GM12878 (cell line): ENCODE measurements at regions not wholly inside any gene's neighbourhood (a gene's known extent, or its start where the extent isn't known, plus 50 kb on each side); places are given as distances from the start of the nearest gene placed in this dataset.

ENCODE experiments used
- ATAC-seq: fragments of 200-7000 bp; cut with Tn5 transposase; 3 replicates; pipeline ENCODE4 v1.9.1; 2020; ENCODE audit warnings: mild to moderate bottlenecking, moderate library complexity
- BruUV-seq: library from RNA; stranded (reverse); fragments of 400-500 nt; replicated peaks from 2 replicates; lab custom pipeline; 2021; lab: Mats Ljungman, UMichigan
- CTCF ChIA-PET: fragments of 300-600 bp; sonication (Branson Sonifier 250); formaldehyde crosslinking; extraction: SDS; loops from one replicate; lab custom pipeline; 2021; ENCODE audit warnings: inconsistent platforms; lab: Yijun Ruan, JAX
- POLR2A ChIA-PET: fragments of 350-600 bp; formaldehyde crosslinking; extraction: SDS; loops from one replicate; lab custom pipeline; 2021; ENCODE audit warnings: inconsistent platforms; lab: Charles Lee
- RAD21 ChIA-PET: fragments of 300-600 bp; sonication (Branson Sonifier 250); formaldehyde crosslinking; loops from one replicate; lab custom pipeline; 2023; ENCODE audit warnings: antibody characterized with exemption; ENCODE audit not compliant: unreplicated experiment; lab: Charles Lee
- SMC1A ChIA-PET: fragments of 300-600 bp; sonication (Branson Sonifier 250); formaldehyde crosslinking; loops from one replicate; lab custom pipeline; 2023; ENCODE audit not compliant: unreplicated experiment, uncharacterized antibody; lab: Charles Lee
- DNase-seq: peaks from one replicate; pipeline ENCODE4 v3.0.0-alpha.2; 2011; ENCODE audit warnings: low read depth, low spot score
- FAIRE-seq: peaks from 3 replicates; lab custom pipeline; 2011; peaks lifted over from hg19 to GRCh38; lab: Jason Lieb, UNC
- H2AFZ ChIP-seq: 2 replicates; pipeline ENCODE4 v1.6.0; 2011; ENCODE audit warnings: low read depth, low read length, control low read depth; ENCODE audit not compliant: control insufficient read depth
- H3K27ac ChIP-seq: 2 replicates; pipeline ENCODE4 v1.5.1; 2011; ENCODE audit warnings: control low read depth; ENCODE audit not compliant: control insufficient read depth, insufficient read depth
- H3K27me3 ChIP-seq, 2 experiments: replicated peaks in 1 of 2; 2 replicates each; pipeline versions ENCODE4 v1.6.0 to v1.6.1; 2011; ENCODE audit warnings: low read length in 1 of 2; ENCODE audit not compliant: control insufficient read depth in 2 of 2, insufficient read depth in 2 of 2
- H3K36me3 ChIP-seq, 2 experiments: 2 replicates each; pipeline ENCODE4 v1.5.1; 2011; ENCODE audit warnings: low read length in 1 of 2; ENCODE audit not compliant: control insufficient read depth in 2 of 2, insufficient read depth in 2 of 2
- H3K4me1 ChIP-seq: 2 replicates; pipeline ENCODE4 v1.6.1; 2011; ENCODE audit warnings: mild to moderate bottlenecking, low read length, moderate library complexity, mixed read lengths; ENCODE audit not compliant: control insufficient read depth, insufficient read depth
- H3K4me2 ChIP-seq: 2 replicates; pipeline ENCODE4 v1.6.0; 2011; ENCODE audit warnings: control low read depth; ENCODE audit not compliant: control insufficient read depth, insufficient read depth
- H3K4me3 ChIP-seq: fragments of 200-600 bp; sonication (generic); 2 replicates; pipeline ENCODE4 v1.5.1; 2016
- H3K79me2 ChIP-seq: 2 replicates; pipeline ENCODE4 v1.6.0; 2011; ENCODE audit warnings: low read length; ENCODE audit not compliant: control insufficient read depth, insufficient read depth
- H3K9ac ChIP-seq: 2 replicates; pipeline ENCODE4 v1.8.0; 2011; ENCODE audit warnings: low read length, control low read depth, mixed read lengths; ENCODE audit not compliant: control insufficient read depth, insufficient read depth
- H3K9me3 ChIP-seq: replicated peaks from 3 replicates; pipeline ENCODE4 v1.5.1; 2011; ENCODE audit warnings: mild to moderate bottlenecking, low read length; ENCODE audit not compliant: control insufficient read depth, insufficient read depth
- H4K20me1 ChIP-seq: 2 replicates; pipeline ENCODE4 v1.6.0; 2011; ENCODE audit not compliant: control insufficient read depth, insufficient read depth
- PAX8 ChIP-seq: fragments of 450-650 bp; IDR thresholded peaks from 2 replicates; pipeline ENCODE4 v1.6.1; 2017; ENCODE audit warnings: mild to moderate bottlenecking, moderate library complexity
- RAD21 ChIP-seq: IDR thresholded peaks from 2 replicates; pipeline ENCODE4 v1.6.1; 2011; ENCODE audit warnings: mild to moderate bottlenecking, low read depth, low read length, moderate library complexity; ENCODE audit not compliant: insufficient read depth
- SREBF1 ChIP-seq: IDR thresholded peaks from 2 replicates; pipeline ENCODE4 v1.6.1; 2012; ENCODE audit warnings: mild to moderate bottlenecking, low read length
- ZNF24 ChIP-seq: fragments of 450-650 bp; IDR thresholded peaks from 2 replicates; pipeline ENCODE4 v1.6.1; 2017; ENCODE audit warnings: antibody characterized with exemption, mild to moderate bottlenecking
- WGBS: methylation state at CpG from one replicate; pipeline ENCODE4 v1.1.6; 2016; ENCODE audit warnings: low lambda C conversion rate; ENCODE audit not compliant: insufficient replicate concordance, insufficient coverage; ENCODE audit errors: missing lambda C conversion rate; 5-methylcytosine and 5-hydroxymethylcytosine counted together
- in situ Hi-C: fragments of 300-500 bp; cut with MboI; formaldehyde crosslinking; loops from 9 replicates; pipeline ENCODE4 v1.14.3; 2018; ENCODE audit warnings: mixed read lengths
- intact Hi-C: fragments of 100-400 bp; cut with micrococcal nuclease; formaldehyde crosslinking; loops from one replicate; pipeline ENCODE4 v1.14.2; 2022; ENCODE audit not compliant: unreplicated experiment
- TF ChIP-seq, protein P1 (sequence below): fragments of 450-650 bp; IDR thresholded peaks from 2 replicates; pipeline ENCODE4 v1.6.1; 2017; ENCODE audit warnings: mild to moderate bottlenecking
- TF ChIP-seq, protein P2 (sequence below): fragments of 450-650 bp; IDR thresholded peaks from 2 replicates; pipeline ENCODE4 v1.6.1; 2018; ENCODE audit warnings: borderline replicate concordance, mild to moderate bottlenecking; ENCODE audit not compliant: partially characterized antibody
- TF ChIP-seq, protein P3 (sequence below), 3 experiments: IDR thresholded peaks in 2 of 3; conservative IDR thresholded peaks in 1 of 3; 2 replicates each; pipeline ENCODE4 v1.5.1; 2011; ENCODE audit warnings: low read depth in 3 of 3, low read length in 3 of 3, mild to moderate bottlenecking in 3 of 3, control low read depth in 2 of 3, moderate library complexity in 2 of 3, inconsistent platforms in 1 of 3, mixed read lengths in 1 of 3; ENCODE audit not compliant: control insufficient read depth in 2 of 3, insufficient read depth in 1 of 3; ENCODE audit errors: extremely low read depth in 1 of 3

DNA sequence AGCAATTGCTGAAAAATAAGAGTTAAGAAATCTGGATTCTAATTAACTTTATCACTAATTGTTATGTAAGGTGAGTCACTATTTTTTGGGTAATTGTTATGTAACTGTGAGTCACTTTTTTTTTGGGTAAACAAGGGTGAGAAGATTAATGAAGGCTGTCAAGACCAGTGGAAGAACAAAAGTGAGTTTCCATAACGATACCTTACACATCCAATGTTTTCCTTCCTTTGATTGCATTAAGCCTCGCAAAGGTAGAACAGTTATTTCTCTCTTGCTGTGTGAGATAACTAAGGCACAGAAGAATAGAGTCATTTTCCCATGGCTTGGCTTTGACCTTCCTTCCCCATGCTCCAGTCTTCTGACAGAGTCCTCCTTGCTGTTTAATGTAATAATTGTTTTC is 374.7 kb downstream of the DDX10 start:
- H3K4me3 ChIP-seq, result no peak overlapping the region
- no peak for TF ChIP-seq SREBF1
- no peak for TF ChIP-seq ZNF24
- TF ChIP-seq, protein P1, sequence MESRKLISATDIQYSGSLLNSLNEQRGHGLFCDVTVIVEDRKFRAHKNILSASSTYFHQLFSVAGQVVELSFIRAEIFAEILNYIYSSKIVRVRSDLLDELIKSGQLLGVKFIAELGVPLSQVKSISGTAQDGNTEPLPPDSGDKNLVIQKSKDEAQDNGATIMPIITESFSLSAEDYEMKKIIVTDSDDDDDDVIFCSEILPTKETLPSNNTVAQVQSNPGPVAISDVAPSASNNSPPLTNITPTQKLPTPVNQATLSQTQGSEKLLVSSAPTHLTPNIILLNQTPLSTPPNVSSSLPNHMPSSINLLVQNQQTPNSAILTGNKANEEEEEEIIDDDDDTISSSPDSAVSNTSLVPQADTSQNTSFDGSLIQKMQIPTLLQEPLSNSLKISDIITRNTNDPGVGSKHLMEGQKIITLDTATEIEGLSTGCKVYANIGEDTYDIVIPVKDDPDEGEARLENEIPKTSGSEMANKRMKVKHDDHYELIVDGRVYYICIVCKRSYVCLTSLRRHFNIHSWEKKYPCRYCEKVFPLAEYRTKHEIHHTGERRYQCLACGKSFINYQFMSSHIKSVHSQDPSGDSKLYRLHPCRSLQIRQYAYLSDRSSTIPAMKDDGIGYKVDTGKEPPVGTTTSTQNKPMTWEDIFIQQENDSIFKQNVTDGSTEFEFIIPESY, result no peak
- TF ChIP-seq PAX8, result no peak
- ChIA-PET CTCF (no interaction called here), POLR2A (no interaction called here), SMC1A (no interaction called here), RAD21 (no interaction called here)
- H2AFZ ChIP-seq, result no peak overlapping the region
- no peaks in the 10 kb centered on the region for H3K4me1 ChIP-seq
- no TSS peak for BruUV-seq
- no peak overlapping the region for H3K9ac ChIP-seq
- DNase-seq (no peak), FAIRE-seq (no peak), ATAC-seq (no peak)
- H3K4me2 ChIP-seq, result no peak overlapping the region
- H3K9me3 ChIP-seq, result no peaks in the 10 kb centered on the region
- no peaks in the 10 kb centered on the region for H4K20me1 ChIP-seq
- 42% methylated on average over 2 of the region's 2 CpGs for WGBS
- no peak overlapping the region for H3K27ac ChIP-seq
- H3K27me3 ChIP-seq, result no peaks in the 10 kb centered on the region; a peak in 2 of 4 replicates
- no peaks in the 10 kb centered on the region for H3K36me3 ChIP-seq
- in situ Hi-C loops (no loop called here), intact Hi-C loops (loop anchor here (10.0 kb wide), 1 partner anchor 345 kb away; no protein-coding TSS in a partner anchor)
- H3K79me2 ChIP-seq, result no peaks in the 10 kb centered on the region

DNA sequence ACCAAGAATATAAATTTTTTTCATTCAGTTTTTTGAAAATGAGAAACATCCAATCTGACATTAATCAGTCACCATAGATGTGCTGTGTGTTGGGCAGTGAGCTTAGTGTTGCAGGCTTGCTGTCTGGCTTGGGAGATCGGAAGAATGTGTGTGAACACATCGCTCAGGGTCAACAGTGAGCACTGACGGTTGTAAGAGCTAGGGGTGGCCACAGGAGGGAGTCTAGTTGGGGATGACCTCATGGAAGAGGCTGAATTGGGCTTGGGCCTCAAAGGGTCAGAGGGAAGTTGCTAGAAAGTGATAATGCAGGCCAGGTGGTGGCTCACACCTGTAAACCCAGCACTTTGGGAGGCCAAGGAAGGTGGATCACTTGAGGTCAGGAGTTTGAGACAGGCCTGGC is 375.4 kb downstream of the DDX10 start:
- CTCF ChIA-PET, result no interaction called here
- no peak overlapping the region for H3K27ac ChIP-seq
- FAIRE-seq (no peak), ATAC-seq (peak; percentile 55; the same call in 2 of the 3 replicates), DNase-seq (no peak)
- no peaks in the 10 kb centered on the region for H3K36me3 ChIP-seq
- WGBS, result 51% methylated on average over 3 of the region's 3 CpGs
- no peaks in the 10 kb centered on the region for H4K20me1 ChIP-seq
- no peaks in the 10 kb centered on the region for H3K9me3 ChIP-seq
- SMC1A ChIA-PET, result no interaction called here
- RAD21 ChIA-PET, result no interaction called here
- intact Hi-C loops, result loop anchor here (10.0 kb wide), 1 partner anchor 346 kb away; no protein-coding TSS in a partner anchor
- H3K27me3 ChIP-seq, result no peaks in the 10 kb centered on the region; a peak in 2 of 4 replicates
- no peaks in the 10 kb centered on the region for H3K4me1 ChIP-seq
- H3K79me2 ChIP-seq, result no peaks in the 10 kb centered on the region
- 0 out of 2 replicates have a peak, but pooled peaks have one; percentile 6 for TF ChIP-seq RAD21
- TF ChIP-seq, protein P2, sequence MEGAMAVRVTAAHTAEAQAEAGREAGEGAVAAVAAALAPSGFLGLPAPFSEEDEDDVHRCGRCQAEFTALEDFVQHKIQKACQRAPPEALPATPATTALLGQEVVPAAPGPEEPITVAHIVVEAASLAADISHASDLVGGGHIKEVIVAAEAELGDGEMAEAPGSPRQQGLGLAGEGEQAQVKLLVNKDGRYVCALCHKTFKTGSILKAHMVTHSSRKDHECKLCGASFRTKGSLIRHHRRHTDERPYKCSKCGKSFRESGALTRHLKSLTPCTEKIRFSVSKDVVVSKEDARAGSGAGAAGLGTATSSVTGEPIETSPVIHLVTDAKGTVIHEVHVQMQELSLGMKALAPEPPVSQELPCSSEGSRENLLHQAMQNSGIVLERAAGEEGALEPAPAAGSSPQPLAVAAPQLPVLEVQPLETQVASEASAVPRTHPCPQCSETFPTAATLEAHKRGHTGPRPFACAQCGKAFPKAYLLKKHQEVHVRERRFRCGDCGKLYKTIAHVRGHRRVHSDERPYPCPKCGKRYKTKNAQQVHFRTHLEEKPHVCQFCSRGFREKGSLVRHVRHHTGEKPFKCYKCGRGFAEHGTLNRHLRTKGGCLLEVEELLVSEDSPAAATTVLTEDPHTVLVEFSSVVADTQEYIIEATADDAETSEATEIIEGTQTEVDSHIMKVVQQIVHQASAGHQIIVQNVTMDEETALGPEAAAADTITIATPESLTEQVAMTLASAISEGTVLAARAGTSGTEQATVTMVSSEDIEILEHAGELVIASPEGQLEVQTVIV, result no peak
- TF ChIP-seq, protein P3, sequence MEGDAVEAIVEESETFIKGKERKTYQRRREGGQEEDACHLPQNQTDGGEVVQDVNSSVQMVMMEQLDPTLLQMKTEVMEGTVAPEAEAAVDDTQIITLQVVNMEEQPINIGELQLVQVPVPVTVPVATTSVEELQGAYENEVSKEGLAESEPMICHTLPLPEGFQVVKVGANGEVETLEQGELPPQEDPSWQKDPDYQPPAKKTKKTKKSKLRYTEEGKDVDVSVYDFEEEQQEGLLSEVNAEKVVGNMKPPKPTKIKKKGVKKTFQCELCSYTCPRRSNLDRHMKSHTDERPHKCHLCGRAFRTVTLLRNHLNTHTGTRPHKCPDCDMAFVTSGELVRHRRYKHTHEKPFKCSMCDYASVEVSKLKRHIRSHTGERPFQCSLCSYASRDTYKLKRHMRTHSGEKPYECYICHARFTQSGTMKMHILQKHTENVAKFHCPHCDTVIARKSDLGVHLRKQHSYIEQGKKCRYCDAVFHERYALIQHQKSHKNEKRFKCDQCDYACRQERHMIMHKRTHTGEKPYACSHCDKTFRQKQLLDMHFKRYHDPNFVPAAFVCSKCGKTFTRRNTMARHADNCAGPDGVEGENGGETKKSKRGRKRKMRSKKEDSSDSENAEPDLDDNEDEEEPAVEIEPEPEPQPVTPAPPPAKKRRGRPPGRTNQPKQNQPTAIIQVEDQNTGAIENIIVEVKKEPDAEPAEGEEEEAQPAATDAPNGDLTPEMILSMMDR (IDR thresholded peaks at IDR 0.05 in 2 of 3, conservative IDR thresholded peaks at IDR 0.05 in 1 of 3; ENCODE audit: control insufficient read depth in 2 of 3, extremely low read depth in 1 of 3, insufficient read depth in 1 of 3, low read depth in 3 of 3, low read length in 3 of 3), result peak; percentile 8 to 30 (median 16); a peak in 3 of 6 replicates
- H3K4me2 ChIP-seq, result no peak overlapping the region
- in situ Hi-C loops, result no loop called here
- H3K9ac ChIP-seq, result no peak overlapping the region
- POLR2A ChIA-PET, result no interaction called here
- BruUV-seq, result no TSS peak
- H3K4me3 ChIP-seq, result no peak overlapping the region
- H2AFZ ChIP-seq, result no peak overlapping the region
